WTC11 (cell line): ENCODE measurements at regions not wholly inside any gene's neighbourhood (a gene's known extent, or its start where the extent isn't known, plus 50 kb on each side); places are given as distances from the start of the nearest gene placed in this dataset.

ENCODE experiments used
- ATAC-seq: fragments of 200-7000 bp; cut with Tn5 transposase; 2 replicates; pipeline ENCODE4 v1.10.0; 2021; ENCODE audit warnings: mild to moderate bottlenecking, moderate library complexity
- CTCF ChIA-PET: fragments of 300-600 bp; sonication (Branson Sonifier 250); formaldehyde crosslinking; loops from one replicate; lab custom pipeline; 2021; ENCODE audit warnings: antibody characterized with exemption; lab: Charles Lee
- POLR2A ChIA-PET: fragments of 350-600 bp; sonication (Branson Sonifier 250); formaldehyde crosslinking; loops from one replicate; lab custom pipeline; 2021; ENCODE audit warnings: antibody characterized with exemption; lab: Charles Lee
- DNase-seq: peaks from one replicate; pipeline ENCODE4 v3.0.0; 2021; ENCODE audit warnings: low spot score
- H3K27ac Mint-ChIP-seq: 2 replicates; pipeline ENCODE4 v1.8.0; 2021; ENCODE audit warnings: mixed read lengths
- H3K27me3 Mint-ChIP-seq: 2 replicates; pipeline ENCODE4 v1.8.0; 2021; ENCODE audit warnings: low read depth, mild to moderate bottlenecking, moderate library complexity, mixed read lengths
- H3K36me3 Mint-ChIP-seq: 2 replicates; pipeline ENCODE4 v1.8.0; 2021; ENCODE audit warnings: mixed read lengths
- H3K4me1 Mint-ChIP-seq: 2 replicates; pipeline ENCODE4 v1.8.0; 2022; ENCODE audit warnings: mixed read lengths
- H3K4me3 Mint-ChIP-seq: 2 replicates; pipeline ENCODE4 v1.8.0; 2021; ENCODE audit warnings: mild to moderate bottlenecking, moderate library complexity, mixed read lengths
- H3K9me3 Mint-ChIP-seq: 2 replicates; pipeline ENCODE4 v1.8.0; 2021; ENCODE audit warnings: mixed read lengths
- AFF4 ChIP-seq: sonication (generic); formaldehyde crosslinking; IDR thresholded peaks from 2 replicates; pipeline ENCODE4 v1.8.1; 2023; ENCODE audit warnings: mild to moderate bottlenecking, missing genetic modification reagents, borderline replicate concordance
- CBFB ChIP-seq: sonication (generic); formaldehyde crosslinking; IDR thresholded peaks from 2 replicates; pipeline ENCODE4 v1.8.1; 2022; ENCODE audit warnings: mild to moderate bottlenecking, low read depth, missing genetic modification reagents
- E2F4 ChIP-seq: sonication (generic); formaldehyde crosslinking; IDR thresholded peaks from 2 replicates; pipeline ENCODE4 v1.8.1; 2022; ENCODE audit warnings: low read depth, mild to moderate bottlenecking, moderate library complexity, missing genetic modification reagents, borderline replicate concordance
- FOXJ3 ChIP-seq: sonication (generic); formaldehyde crosslinking; IDR thresholded peaks from 2 replicates; pipeline ENCODE4 v1.9.0; 2021; ENCODE audit warnings: missing genetic modification reagents, mild to moderate bottlenecking, borderline replicate concordance
- FOXK1 ChIP-seq: sonication (generic); formaldehyde crosslinking; IDR thresholded peaks from 2 replicates; pipeline ENCODE4 v1.8.0; 2022; ENCODE audit warnings: mild to moderate bottlenecking, moderate library complexity, missing genetic modification reagents
- FOXP1 ChIP-seq: sonication (generic); formaldehyde crosslinking; IDR thresholded peaks from 2 replicates; pipeline ENCODE4 v1.8.0; 2022; ENCODE audit warnings: missing genetic modification reagents, mild to moderate bottlenecking, moderate library complexity, borderline replicate concordance
- GABPB1 ChIP-seq: sonication (generic); formaldehyde crosslinking; IDR thresholded peaks from 2 replicates; pipeline ENCODE4 v1.8.1; 2023; ENCODE audit warnings: mild to moderate bottlenecking, missing genetic modification reagents
- GTF2I ChIP-seq: fragments of 250-450 bp; sonication (Bioruptor Pico); conservative IDR thresholded peaks from 2 replicates; pipeline ENCODE4 v1.4.0; 2021; ENCODE audit warnings: mild to moderate bottlenecking
- HMGA2 ChIP-seq: fragments of 250-450 bp; sonication (Bioruptor Pico); IDR thresholded peaks from 2 replicates; pipeline ENCODE4 v1.4.0; 2021; ENCODE audit warnings: mild to moderate bottlenecking, moderate library complexity
- HMGXB4 ChIP-seq: sonication (generic); formaldehyde crosslinking; IDR thresholded peaks from 2 replicates; pipeline ENCODE4 v1.8.1; 2023; ENCODE audit warnings: mild to moderate bottlenecking, moderate library complexity, missing genetic modification reagents
- JAZF1 ChIP-seq: fragments of 250-450 bp; sonication (Bioruptor Pico); IDR thresholded peaks from 2 replicates; pipeline ENCODE4 v1.9.0; 2021; ENCODE audit warnings: moderate library complexity, mild to moderate bottlenecking, inconsistent platforms
- JUN ChIP-seq: sonication (generic); formaldehyde crosslinking; IDR thresholded peaks from 2 replicates; pipeline ENCODE4 v1.8.0; 2023; ENCODE audit warnings: mild to moderate bottlenecking, missing genetic modification reagents
- OVOL2 ChIP-seq: fragments of 250-450 bp; sonication (Bioruptor Pico); IDR thresholded peaks from 2 replicates; pipeline ENCODE4 v1.9.0; 2021; ENCODE audit warnings: mild to moderate bottlenecking, borderline replicate concordance
- PREB ChIP-seq: sonication (generic); formaldehyde crosslinking; IDR thresholded peaks from 2 replicates; pipeline ENCODE4 v1.8.1; 2022; ENCODE audit warnings: mild to moderate bottlenecking, missing genetic modification reagents, moderate library complexity, borderline replicate concordance
- PRRX2 ChIP-seq: fragments of 250-450 bp; sonication (Bioruptor Pico); IDR thresholded peaks from 2 replicates; pipeline ENCODE4 v1.8.0; 2021; ENCODE audit warnings: mild to moderate bottlenecking
- RELA ChIP-seq: sonication (generic); formaldehyde crosslinking; IDR thresholded peaks from 2 replicates; pipeline ENCODE4 v1.8.1; 2022; ENCODE audit warnings: missing genetic modification reagents, mild to moderate bottlenecking, borderline replicate concordance
- RORB ChIP-seq: fragments of 250-450 bp; sonication (Bioruptor Pico); IDR thresholded peaks from 2 replicates; pipeline ENCODE4 v1.9.0; 2021; ENCODE audit warnings: mild to moderate bottlenecking
- SMAD3 ChIP-seq: sonication (generic); formaldehyde crosslinking; IDR thresholded peaks from 2 replicates; pipeline ENCODE4 v1.8.0; 2022; ENCODE audit warnings: missing genetic modification reagents, mild to moderate bottlenecking, borderline replicate concordance
- ZNF317 ChIP-seq: sonication (generic); formaldehyde crosslinking; IDR thresholded peaks from 2 replicates; pipeline ENCODE4 v1.8.1; 2023; ENCODE audit warnings: low read depth, mild to moderate bottlenecking, moderate library complexity, missing genetic modification reagents, borderline replicate concordance
- ZNF396 ChIP-seq: fragments of 250-450 bp; sonication (Bioruptor Pico); IDR thresholded peaks from 2 replicates; pipeline ENCODE4 v1.8.0; 2021; ENCODE audit warnings: mild to moderate bottlenecking, moderate library complexity, borderline replicate concordance
- ZNF416 ChIP-seq: fragments of 250-450 bp; sonication (Bioruptor Pico); IDR thresholded peaks from 2 replicates; pipeline ENCODE4 v1.9.0; 2021; ENCODE audit warnings: mild to moderate bottlenecking, inconsistent platforms
- ZNF423 ChIP-seq: fragments of 250-450 bp; sonication (Bioruptor Pico); IDR thresholded peaks from 2 replicates; pipeline ENCODE4 v2.1.2; 2022; ENCODE audit warnings: mild to moderate bottlenecking, moderate library complexity
- ZSCAN18 ChIP-seq: fragments of 250-450 bp; sonication (Bioruptor Pico); IDR thresholded peaks from 2 replicates; pipeline ENCODE4 v2.1.2; 2022; ENCODE audit warnings: mild to moderate bottlenecking, moderate library complexity

GRCh38 chr11:62024936-62025486 lies 57.6 kb upstream of the FTH1 start:
- ChIA-PET CTCF (interaction anchor here (0.6 to 1.0 kb wide), 2 partner anchors 53 to 57 kb away, joined by 3 read pairs; no protein-coding TSS in a partner anchor), POLR2A (no interaction called here)
- H3K4me3 Mint-ChIP-seq: no peak overlapping the region
- no peak for ATAC-seq
- H3K36me3 Mint-ChIP-seq: peaks cover 13% of the 10 kb centered on the region
- no peak for TF ChIP-seq HMGXB4 (CRISPR knock-in tag)
- no peak for TF ChIP-seq JAZF1 (CRISPR knock-in tag)
- TF ChIP-seq HMGA2 (CRISPR knock-in tag): no peak
- no peak for TF ChIP-seq JUN (CRISPR knock-in tag)
- TF ChIP-seq FOXP1 (CRISPR knock-in tag): no peak
- no peak for TF ChIP-seq CBFB (CRISPR knock-in tag)
- H3K4me1 Mint-ChIP-seq: peaks cover 11% of the 10 kb centered on the region
- H3K27ac Mint-ChIP-seq: no peak overlapping the region
- H3K27me3 Mint-ChIP-seq: peaks cover 4% of the 10 kb centered on the region; the same call in 1 of the 2 replicates
- no peak for DNase-seq
- H3K9me3 Mint-ChIP-seq: peaks cover 24% of the 10 kb centered on the region

- peaks cover 4% of the 10 kb centered on the region; the same call in 1 of the 2 replicates for H3K27me3 Mint-ChIP-seq
- H3K4me1 Mint-ChIP-seq: peaks cover 5% of the 10 kb centered on the region; the same call in 1 of the 2 replicates
- CTCF ChIA-PET: no interaction called here
- H3K36me3 Mint-ChIP-seq: peaks cover 11% of the 10 kb centered on the region
- ATAC-seq: no peak
- no peak overlapping the region for H3K4me3 Mint-ChIP-seq
- H3K27ac Mint-ChIP-seq: no peak overlapping the region
- DNase-seq: no peak
- POLR2A ChIA-PET: no interaction called here
- TF ChIP-seq ZNF317 (CRISPR knock-in tag) (no peak), HMGA2 (CRISPR knock-in tag) (no peak), ZNF396 (CRISPR knock-in tag) (no peak), RELA (CRISPR knock-in tag) (no peak), PRRX2 (CRISPR knock-in tag) (no peak), AFF4 (no peak), GABPB1 (no peak), FOXP1 (CRISPR knock-in tag) (no peak), RORB (CRISPR knock-in tag) (no peak), ZNF416 (CRISPR knock-in tag) (no peak), FOXK1 (CRISPR knock-in tag) (no peak), FOXJ3 (CRISPR knock-in tag) (no peak), OVOL2 (CRISPR knock-in tag) (no peak), ZSCAN18 (no peak), GTF2I (CRISPR knock-in tag) (no peak), E2F4 (no peak), PREB (CRISPR knock-in tag) (no peak), ZNF423 (no peak), SMAD3 (CRISPR knock-in tag) (no peak)
- peaks cover 28% of the 10 kb centered on the region for H3K9me3 Mint-ChIP-seq
Observed at GRCh38 chr11:62022211-62022610, 54.8 kb upstream of the FTH1 start.
